ENCODE measurements at regions not wholly inside any gene's neighbourhood (a gene's known extent, or its start where the extent isn't known, plus 50 kb on each side); places are given as distances from the start of the nearest gene placed in this dataset.

GRCh38 chr3:78242724-78243123, 1202.8 kb downstream of the ROBO2 start:
- no peak for TF ChIP-seq CTCF (IDR thresholded peaks at IDR 0.05; ENCODE audit: control insufficient read depth, insufficient read depth, low read depth, low read length, missing control alignments)
- H3K4me3 ChIP-seq (ENCODE audit: control insufficient read depth, low read depth, low read length), result no peak overlapping the region
- DNase-seq (ENCODE audit: low read depth), result no peak

GRCh38 chr3:78244136-78244535, 1204.2 kb downstream of the ROBO2 start:
- TF ChIP-seq CTCF (IDR thresholded peaks at IDR 0.05; ENCODE audit: control insufficient read depth, insufficient read depth, low read depth, low read length, missing control alignments), result no peak
- H3K4me3 ChIP-seq (ENCODE audit: control insufficient read depth, low read depth, low read length), result no peak overlapping the region

GRCh38 chr3:78249294-78249693, 1209.4 kb downstream of the ROBO2 start:
- TF ChIP-seq CTCF (IDR thresholded peaks at IDR 0.05; ENCODE audit: control insufficient read depth, insufficient read depth, low read depth, low read length, missing control alignments), result no peak
- DNase-seq (ENCODE audit: low read depth), result no peak
- H3K4me3 ChIP-seq (ENCODE audit: control insufficient read depth, low read depth, low read length), result no peak overlapping the region

More at GRCh38 chr3:78244136-78244535, 1204.2 kb downstream of the ROBO2 start:
- no peak for DNase-seq (ENCODE audit: low read depth)

- H3K4me3 ChIP-seq (ENCODE audit: control insufficient read depth, low read depth, low read length), result no peak overlapping the region
- no peak for DNase-seq (ENCODE audit: low read depth)
- TF ChIP-seq CTCF (IDR thresholded peaks at IDR 0.05; ENCODE audit: control insufficient read depth, insufficient read depth, low read depth, low read length, missing control alignments), result no peak
These were observed 1214.0 kb downstream of the ROBO2 start for GRCh38 chr3:78253860-78254259.

GRCh38 chr3:78255403-78255802, 1215.5 kb downstream of the ROBO2 start:
- no peak overlapping the region for H3K4me3 ChIP-seq (ENCODE audit: control insufficient read depth, low read depth, low read length)
- DNase-seq (ENCODE audit: low read depth), result peak; percentile 88
- TF ChIP-seq CTCF (IDR thresholded peaks at IDR 0.05; ENCODE audit: control insufficient read depth, insufficient read depth, low read depth, low read length, missing control alignments), result no peak

- DNase-seq (ENCODE audit: low read depth), result no peak
- no peak for TF ChIP-seq CTCF (IDR thresholded peaks at IDR 0.05; ENCODE audit: control insufficient read depth, insufficient read depth, low read depth, low read length, missing control alignments)
- H3K4me3 ChIP-seq (ENCODE audit: control insufficient read depth, low read depth, low read length), result no peak overlapping the region
These were observed 1216.2 kb downstream of the ROBO2 start for GRCh38 chr3:78256123-78256522.

GRCh38 chr3:78257951-78258530, 1218.1 kb downstream of the ROBO2 start:
- no peak for DNase-seq (ENCODE audit: low read depth)
- no peak for TF ChIP-seq CTCF (IDR thresholded peaks at IDR 0.05; ENCODE audit: control insufficient read depth, insufficient read depth, low read depth, low read length, missing control alignments)
- H3K4me3 ChIP-seq (ENCODE audit: control insufficient read depth, low read depth, low read length), result no peak overlapping the region

Data from AG09309 (cell line).